ENCODE measurements at regions not wholly inside any gene's neighbourhood (a gene's known extent, or its start where the extent isn't known, plus 50 kb on each side); places are given as distances from the start of the nearest gene placed in this dataset.

GRCh38 chr12:93039930-93040329 is 110.8 kb upstream of the EEA1 start:
- intact Hi-C loops (cut with DNase I), result no loop called here

GRCh38 chr12:93040367-93040766 is 111.3 kb upstream of the EEA1 start:
- intact Hi-C loops (cut with DNase I), result no loop called here
- DNase-seq (ENCODE audit: low spot score), result no peak

More at GRCh38 chr12:93039930-93040329, 110.8 kb upstream of the EEA1 start:
- DNase-seq (ENCODE audit: low spot score), result no peak

- DNase-seq (ENCODE audit: low spot score), result no peak
Observed at GRCh38 chr12:93041416-93041815, 112.3 kb upstream of the EEA1 start.

GRCh38 chr12:93042283-93042682 is 113.2 kb upstream of the EEA1 start:
- DNase-seq (ENCODE audit: low spot score), result no peak
- intact Hi-C loops (cut with DNase I), result no loop called here

More at GRCh38 chr12:93041416-93041815, 112.3 kb upstream of the EEA1 start:
- intact Hi-C loops (cut with DNase I), result no loop called here

- DNase-seq (ENCODE audit: low spot score), result no peak
- intact Hi-C loops (cut with DNase I), result no loop called here
Observed at GRCh38 chr12:93042684-93043083, 113.6 kb upstream of the EEA1 start.

- intact Hi-C loops (cut with DNase I), result no loop called here
- DNase-seq (ENCODE audit: low spot score), result no peak
Observed at GRCh38 chr12:93043192-93043876, 114.2 kb upstream of the EEA1 start.

- intact Hi-C loops (cut with DNase I), result no loop called here
- DNase-seq (ENCODE audit: low spot score), result no peak
Observed at GRCh38 chr12:93043877-93044209, 114.7 kb upstream of the EEA1 start.

- intact Hi-C loops (cut with DNase I), result no loop called here
- DNase-seq (ENCODE audit: low spot score), result no peak
Observed at GRCh38 chr12:93047118-93047517, 118.0 kb upstream of the EEA1 start.

GRCh38 chr12:93048656-93049055 is 119.6 kb upstream of the EEA1 start:
- intact Hi-C loops (cut with DNase I), result no loop called here

GRCh38 chr12:93050026-93050747 is 121.1 kb upstream of the EEA1 start:
- DNase-seq (ENCODE audit: low spot score), result no peak
- intact Hi-C loops (cut with DNase I), result no loop called here

More at GRCh38 chr12:93048656-93049055, 119.6 kb upstream of the EEA1 start:
- DNase-seq (ENCODE audit: low spot score), result no peak

GRCh38 chr12:93050748-93051081 is 121.6 kb upstream of the EEA1 start:
- DNase-seq (ENCODE audit: low spot score), result no peak
- intact Hi-C loops (cut with DNase I), result no loop called here

- intact Hi-C loops (cut with DNase I), result no loop called here
- DNase-seq (ENCODE audit: low spot score), result no peak
Observed at GRCh38 chr12:93054021-93054420, 124.9 kb upstream of the EEA1 start.

- intact Hi-C loops (cut with DNase I), result no loop called here
- DNase-seq (ENCODE audit: low spot score), result no peak
Observed at GRCh38 chr12:93055221-93055620, 126.1 kb upstream of the EEA1 start.

GRCh38 chr12:93056971-93057535 is 128.0 kb upstream of the EEA1 start:
- no peak for DNase-seq (ENCODE audit: low spot score)
- intact Hi-C loops (cut with DNase I), result no loop called here

- DNase-seq (ENCODE audit: low spot score), result no peak
- intact Hi-C loops (cut with DNase I), result no loop called here
Observed at GRCh38 chr12:93058280-93058679, 129.2 kb upstream of the EEA1 start.

GRCh38 chr12:93059288-93059687 is 130.2 kb upstream of the EEA1 start:
- intact Hi-C loops (cut with DNase I), result no loop called here
- DNase-seq (ENCODE audit: low spot score), result no peak

- DNase-seq (ENCODE audit: low spot score), result no peak
- intact Hi-C loops (cut with DNase I), result no loop called here
Observed at GRCh38 chr12:93059925-93060665, 131.0 kb upstream of the EEA1 start.

- DNase-seq (ENCODE audit: low spot score), result no peak
- intact Hi-C loops (cut with DNase I), result no loop called here
Observed at GRCh38 chr12:93060666-93061472, 131.8 kb upstream of the EEA1 start.

GRCh38 chr12:93061473-93062419 is 132.7 kb upstream of the EEA1 start:
- no peak for DNase-seq (ENCODE audit: low spot score)
- intact Hi-C loops (cut with DNase I), result no loop called here
